Hepatocyte (in vitro differentiated cells): ENCODE measurements at regions not wholly inside any gene's neighbourhood (a gene's known extent, or its start where the extent isn't known, plus 50 kb on each side); places are given as distances from the start of the nearest gene placed in this dataset.

Source experiments
- EZH2phosphoT487 ChIP-seq: fragments of 200-600 bp; sonication (generic); IDR thresholded peaks from one replicate; pipeline ENCODE4 v1.6.1; 2018; ENCODE audit warnings: antibody characterized with exemption, mild to moderate bottlenecking, low read depth, moderate library complexity; ENCODE audit not compliant: unreplicated experiment, severe bottlenecking
- TF ChIP-seq, protein P1 (sequence below): fragments of 200-600 bp; sonication (generic); IDR thresholded peaks from 2 replicates; pipeline ENCODE4 v1.5.1; 2016; ENCODE audit warnings: antibody characterized with exemption, mild to moderate bottlenecking; ENCODE audit not compliant: poor library complexity

- TF ChIP-seq, protein P1, sequence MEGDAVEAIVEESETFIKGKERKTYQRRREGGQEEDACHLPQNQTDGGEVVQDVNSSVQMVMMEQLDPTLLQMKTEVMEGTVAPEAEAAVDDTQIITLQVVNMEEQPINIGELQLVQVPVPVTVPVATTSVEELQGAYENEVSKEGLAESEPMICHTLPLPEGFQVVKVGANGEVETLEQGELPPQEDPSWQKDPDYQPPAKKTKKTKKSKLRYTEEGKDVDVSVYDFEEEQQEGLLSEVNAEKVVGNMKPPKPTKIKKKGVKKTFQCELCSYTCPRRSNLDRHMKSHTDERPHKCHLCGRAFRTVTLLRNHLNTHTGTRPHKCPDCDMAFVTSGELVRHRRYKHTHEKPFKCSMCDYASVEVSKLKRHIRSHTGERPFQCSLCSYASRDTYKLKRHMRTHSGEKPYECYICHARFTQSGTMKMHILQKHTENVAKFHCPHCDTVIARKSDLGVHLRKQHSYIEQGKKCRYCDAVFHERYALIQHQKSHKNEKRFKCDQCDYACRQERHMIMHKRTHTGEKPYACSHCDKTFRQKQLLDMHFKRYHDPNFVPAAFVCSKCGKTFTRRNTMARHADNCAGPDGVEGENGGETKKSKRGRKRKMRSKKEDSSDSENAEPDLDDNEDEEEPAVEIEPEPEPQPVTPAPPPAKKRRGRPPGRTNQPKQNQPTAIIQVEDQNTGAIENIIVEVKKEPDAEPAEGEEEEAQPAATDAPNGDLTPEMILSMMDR = no peak
- TF ChIP-seq EZH2phosphoT487 = no peak
These were observed 574.4 kb upstream of the KLHL29 start for GRCh38 chr2:22810602-22811001.
